HepG2 (cell line): ENCODE measurements at regions not wholly inside any gene's neighbourhood (a gene's known extent, or its start where the extent isn't known, plus 50 kb on each side); places are given as distances from the start of the nearest gene placed in this dataset.

ENCODE experiments used
- ATAC-seq: fragments of 200-7000 bp; cut with Tn5 transposase; 3 replicates; pipeline ENCODE4 v1.9.1; 2020; ENCODE audit warnings: mild to moderate bottlenecking, moderate library complexity
- BruUV-seq: library from RNA; stranded (reverse); fragments of 400-500 nt; replicated peaks from 2 replicates; lab custom pipeline; 2021; lab: Mats Ljungman, UMichigan
- CTCF ChIA-PET: fragments of 300-600 bp; formaldehyde crosslinking; extraction: SDS; loops from one replicate; lab custom pipeline; 2021; ENCODE audit warnings: low total read pairs, inconsistent platforms, low intra/inter-chr PET ratio; lab: Yijun Ruan, JAX
- POLR2A ChIA-PET: fragments of 350-600 bp; sonication (Branson Sonifier 250); formaldehyde crosslinking; loops from one replicate; lab custom pipeline; 2020; ENCODE audit warnings: antibody characterized with exemption, inconsistent platforms; lab: Yijun Ruan, JAX
- DNase-seq: peaks from one replicate; pipeline ENCODE4 v3.0.0-alpha.2; 2015; ENCODE audit warnings: low spot score
- FAIRE-seq: peaks from 3 replicates; lab custom pipeline; 2011; peaks lifted over from hg19 to GRCh38; lab: Jason Lieb, UNC
- H2AFZ ChIP-seq: one replicate; pipeline ENCODE4 v1.6.1; 2011; ENCODE audit warnings: low read length, inconsistent platforms
- H3K27ac ChIP-seq: fragments of 300-600 bp; 3 replicates; pipeline ENCODE4 v1.8.0; 2011; ENCODE audit warnings: mixed run types, mild to moderate bottlenecking, mixed read lengths, low read length, inconsistent platforms; ENCODE audit not compliant: insufficient read depth; ENCODE audit errors: extremely low read length
- H3K27me3 ChIP-seq, 2 experiments: fragments of 200-600 bp in 1 of 2; 2 replicates in 1 of 2; 3 replicates in 1 of 2; pipeline versions ENCODE4 v1.6.0 to v1.8.0; 2011; ENCODE audit warnings: low read length in 2 of 2, mild to moderate bottlenecking in 2 of 2, moderate library complexity in 2 of 2, inconsistent platforms in 1 of 2; ENCODE audit not compliant: insufficient read depth in 2 of 2, control insufficient read depth in 1 of 2
- H3K36me3 ChIP-seq, 2 experiments: fragments of 200-600 bp in 1 of 2; replicated peaks in 1 of 2; 2 replicates in 1 of 2; 3 replicates in 1 of 2; pipeline versions ENCODE4 v1.5.1 to v1.8.0; 2011; ENCODE audit warnings: low read length in 2 of 2, inconsistent platforms in 1 of 2; ENCODE audit not compliant: insufficient read depth in 2 of 2, control insufficient read depth in 1 of 2
- H3K4me1 ChIP-seq: 2 replicates; pipeline ENCODE4 v1.5.1; 2012; ENCODE audit warnings: low read length, inconsistent platforms; ENCODE audit not compliant: insufficient read depth
- H3K4me2 ChIP-seq: 2 replicates; pipeline ENCODE4 v1.6.0; 2011; ENCODE audit warnings: low read depth, low read length, inconsistent platforms
- H3K4me3 ChIP-seq, 3 experiments: fragments of 200-600 bp in 1 of 3; sonication (generic), shearing (Covaris generic) in 1 of 3; replicated peaks in 1 of 3; 2 replicates each; pipeline ENCODE4 v1.5.1; 2011 to 2016; ENCODE audit warnings: low read length in 3 of 3, inconsistent platforms in 2 of 3, low read depth in 2 of 3, mild to moderate bottlenecking in 2 of 3, control low read depth in 1 of 3, mixed read lengths in 1 of 3; ENCODE audit not compliant: insufficient read depth in 1 of 3
- H3K79me2 ChIP-seq: one replicate; pipeline ENCODE4 v1.6.1; 2011; ENCODE audit warnings: low read length, inconsistent platforms; ENCODE audit not compliant: insufficient read depth
- H3K9ac ChIP-seq: 2 replicates; pipeline ENCODE4 v1.6.0; 2011; ENCODE audit warnings: mild to moderate bottlenecking, low read depth, low read length, inconsistent platforms; ENCODE audit not compliant: insufficient read depth
- H3K9me3 ChIP-seq: 2 replicates; pipeline ENCODE4 v1.5.1; 2012; ENCODE audit warnings: mild to moderate bottlenecking, low read length
- H4K20me1 ChIP-seq: 2 replicates; pipeline ENCODE4 v1.6.0; 2011; ENCODE audit warnings: inconsistent platforms, mild to moderate bottlenecking, low read length, moderate library complexity; ENCODE audit not compliant: insufficient read depth
- HOXA9 ChIP-seq: sonication (generic); formaldehyde crosslinking; IDR thresholded peaks from 2 replicates; pipeline ENCODE4 v1.8.1; 2022; ENCODE audit warnings: missing genetic modification reagents, mild to moderate bottlenecking, moderate library complexity, borderline replicate concordance
- IKZF5 ChIP-seq: IDR thresholded peaks from 2 replicates; pipeline ENCODE4 v1.6.1; 2018; ENCODE audit warnings: missing genetic modification reagents, mild to moderate bottlenecking, missing compliant biosample characterization
- MAFF ChIP-seq: IDR thresholded peaks from 2 replicates; pipeline ENCODE4 v1.6.1; 2011; ENCODE audit warnings: low read depth, low read length, improper control_type of control experiment
- MXD1 ChIP-seq: sonication (generic); formaldehyde crosslinking; IDR thresholded peaks from 2 replicates; pipeline ENCODE4 v1.4.0; 2020; ENCODE audit warnings: mild to moderate bottlenecking, missing genetic modification reagents
- MXD3 ChIP-seq: IDR thresholded peaks from 2 replicates; pipeline ENCODE4 v1.6.1; 2016; ENCODE audit warnings: mild to moderate bottlenecking, missing biosample characterization, missing genetic modification reagents
- NFRKB ChIP-seq: fragments of 450-650 bp; IDR thresholded peaks from 2 replicates; pipeline ENCODE4 v1.6.1; 2017
- SCMH1 ChIP-seq: sonication (generic); formaldehyde crosslinking; IDR thresholded peaks from 2 replicates; pipeline ENCODE4 v1.9.0; 2021; ENCODE audit warnings: missing genetic modification reagents, mild to moderate bottlenecking, borderline replicate concordance
- TCF7 ChIP-seq: sonication (generic); IDR thresholded peaks from 2 replicates; pipeline ENCODE4 v1.6.1; 2016; ENCODE audit warnings: antibody characterized with exemption, low read depth
- THAP8 ChIP-seq: sonication (generic); formaldehyde crosslinking; IDR thresholded peaks from 2 replicates; pipeline ENCODE4 v1.5.1; 2020; ENCODE audit warnings: missing genetic modification reagents, mild to moderate bottlenecking, borderline replicate concordance
- ZNF44 ChIP-seq: sonication (generic); formaldehyde crosslinking; IDR thresholded peaks from 2 replicates; pipeline ENCODE4 v1.5.1; 2020; ENCODE audit warnings: mild to moderate bottlenecking, missing genetic modification reagents
- ZNF547 ChIP-seq: sonication (generic); formaldehyde crosslinking; IDR thresholded peaks from 2 replicates; pipeline ENCODE4 v1.5.1; 2020; ENCODE audit warnings: mild to moderate bottlenecking, missing genetic modification reagents
- ZNF644 ChIP-seq: IDR thresholded peaks from 2 replicates; pipeline ENCODE4 v1.6.1; 2016; ENCODE audit warnings: low read depth
- ZNF839 ChIP-seq: sonication (generic); formaldehyde crosslinking; IDR thresholded peaks from 2 replicates; pipeline ENCODE4 v1.4.0; 2020; ENCODE audit warnings: missing genetic modification reagents, mild to moderate bottlenecking, borderline replicate concordance
- in situ Hi-C: cut with HindIII; loops from 2 replicates; pipeline ENCODE4 v1.10.0; 2017; ENCODE audit warnings: low pct_unique_long_range_greater_than_20kb; ENCODE audit not compliant: extremely low pct_ligation_motif_present
- intact Hi-C: fragments of 100-400 bp; cut with micrococcal nuclease; formaldehyde crosslinking; loops from one replicate; pipeline ENCODE4 v1.10.0; 2022; ENCODE audit not compliant: unreplicated experiment
- TF ChIP-seq, protein P1 (sequence below): sonication (generic); formaldehyde crosslinking; IDR thresholded peaks from 2 replicates; pipeline ENCODE4 v1.8.0; 2023; ENCODE audit warnings: mild to moderate bottlenecking, missing genetic modification reagents
- TF ChIP-seq, protein P2 (sequence below): sonication (generic); formaldehyde crosslinking; IDR thresholded peaks from 2 replicates; pipeline ENCODE4 v1.4.0; 2020; ENCODE audit warnings: mild to moderate bottlenecking, low read depth, missing genetic modification reagents

DNA sequence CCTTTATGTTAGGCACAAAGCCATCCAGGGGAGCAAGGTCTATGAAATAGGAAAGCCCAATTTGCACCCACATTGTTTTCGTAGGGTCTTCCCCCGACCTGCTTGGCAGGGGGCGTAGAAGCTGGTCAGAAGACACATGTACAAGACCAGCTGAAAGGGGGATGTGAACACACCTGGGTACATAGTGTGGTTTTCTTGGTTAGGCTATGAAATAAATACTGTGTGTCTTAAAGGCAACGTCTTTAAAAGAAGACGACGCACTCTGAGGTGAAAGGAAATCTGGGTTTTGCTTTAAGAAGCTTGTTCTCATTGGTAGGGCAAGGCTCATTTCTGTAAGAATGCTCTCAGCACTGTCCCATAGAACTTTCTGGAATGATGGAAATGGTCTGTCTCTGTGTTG is 60.0 kb upstream of the KLF7 start (continued):
- TF ChIP-seq MXD3 (CRISPR knock-in tag): no peak
- TF ChIP-seq ZNF44: no peak
- no peak for TF ChIP-seq SCMH1 (CRISPR knock-in tag)
- TF ChIP-seq MAFF: no peak
- no peak for TF ChIP-seq TCF7
- no peak for TF ChIP-seq HOXA9
- TF ChIP-seq ZNF547 (CRISPR knock-in tag): no peak
- TF ChIP-seq ZNF644 (CRISPR knock-in tag): no peak
- no peak for TF ChIP-seq IKZF5 (CRISPR knock-in tag)

DNA sequence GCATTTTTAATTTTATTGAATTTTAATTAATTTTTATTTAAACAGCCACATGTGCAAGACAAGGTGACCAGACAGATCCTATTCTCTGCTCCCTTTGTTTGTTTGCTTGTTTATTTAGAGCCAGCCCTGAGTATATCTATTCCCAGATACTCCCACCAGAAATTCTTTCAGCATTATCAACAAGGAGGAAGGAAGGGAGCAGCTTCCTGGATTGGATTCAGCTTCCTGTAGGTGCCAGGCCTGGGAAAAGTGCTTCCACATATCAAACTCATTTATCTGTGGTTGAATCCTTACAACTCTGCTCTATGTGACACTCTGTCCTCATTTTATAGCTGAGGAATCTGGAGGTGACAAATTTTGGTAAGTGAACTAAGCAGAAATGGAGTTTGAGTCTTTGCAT is 60.5 kb upstream of the KLF7 start:
- H3K36me3 ChIP-seq: no peaks in the 10 kb centered on the region
- DNase-seq: no peak
- H3K27ac ChIP-seq: no peak overlapping the region
- no peaks in the 10 kb centered on the region for H3K4me1 ChIP-seq
- POLR2A ChIA-PET: no interaction called here
- intact Hi-C loops (no loop called here), in situ Hi-C loops (no loop called here)
- no peaks in the 10 kb centered on the region for H4K20me1 ChIP-seq
- BruUV-seq: no TSS peak
- CTCF ChIA-PET: no interaction called here
- no peak overlapping the region for H3K9ac ChIP-seq
- H3K4me2 ChIP-seq: no peak overlapping the region
- H3K27me3 ChIP-seq: no peaks in the 10 kb centered on the region; a peak in 1 of 5 replicates
- TF ChIP-seq NFRKB (no peak), THAP8 (CRISPR knock-in tag) (no peak), MXD1 (no peak), ZNF839 (CRISPR knock-in tag) (no peak)
- TF ChIP-seq, protein P1, sequence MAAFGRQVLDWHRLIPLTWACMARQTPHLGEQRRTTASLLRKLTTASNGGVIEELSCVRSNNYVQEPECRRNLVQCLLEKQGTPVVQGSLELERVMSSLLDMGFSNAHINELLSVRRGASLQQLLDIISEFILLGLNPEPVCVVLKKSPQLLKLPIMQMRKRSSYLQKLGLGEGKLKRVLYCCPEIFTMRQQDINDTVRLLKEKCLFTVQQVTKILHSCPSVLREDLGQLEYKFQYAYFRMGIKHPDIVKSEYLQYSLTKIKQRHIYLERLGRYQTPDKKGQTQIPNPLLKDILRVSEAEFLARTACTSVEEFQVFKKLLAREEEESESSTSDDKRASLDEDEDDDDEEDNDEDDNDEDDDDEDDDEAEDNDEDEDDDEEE (CRISPR knock-in tag): no peak
- TF ChIP-seq, protein P2, sequence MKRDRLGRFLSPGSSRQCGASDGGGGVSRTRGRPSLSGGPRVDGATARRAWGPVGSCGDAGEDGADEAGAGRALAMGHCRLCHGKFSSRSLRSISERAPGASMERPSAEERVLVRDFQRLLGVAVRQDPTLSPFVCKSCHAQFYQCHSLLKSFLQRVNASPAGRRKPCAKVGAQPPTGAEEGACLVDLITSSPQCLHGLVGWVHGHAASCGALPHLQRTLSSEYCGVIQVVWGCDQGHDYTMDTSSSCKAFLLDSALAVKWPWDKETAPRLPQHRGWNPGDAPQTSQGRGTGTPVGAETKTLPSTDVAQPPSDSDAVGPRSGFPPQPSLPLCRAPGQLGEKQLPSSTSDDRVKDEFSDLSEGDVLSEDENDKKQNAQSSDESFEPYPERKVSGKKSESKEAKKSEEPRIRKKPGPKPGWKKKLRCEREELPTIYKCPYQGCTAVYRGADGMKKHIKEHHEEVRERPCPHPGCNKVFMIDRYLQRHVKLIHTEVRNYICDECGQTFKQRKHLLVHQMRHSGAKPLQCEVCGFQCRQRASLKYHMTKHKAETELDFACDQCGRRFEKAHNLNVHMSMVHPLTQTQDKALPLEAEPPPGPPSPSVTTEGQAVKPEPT (CRISPR knock-in tag): no peak
- no peak for ATAC-seq
- no peaks in the 10 kb centered on the region for H3K79me2 ChIP-seq
- FAIRE-seq: no peak
- H3K9me3 ChIP-seq: no peaks in the 10 kb centered on the region
- H2AFZ ChIP-seq: no peak overlapping the region
- no peak overlapping the region for H3K4me3 ChIP-seq
